Muscle layer of duodenum (tissue), 2 donors: ENCODE measurements at regions not wholly inside any gene's neighbourhood (a gene's known extent, or its start where the extent isn't known, plus 50 kb on each side); places are given as distances from the start of the nearest gene placed in this dataset.
"Not testable (repeated sequence)": the region's sequence is repeated elsewhere in the genome, so short reads cannot be mapped to it uniquely, and the experiment has no call there.

Experiments used
- H3K27ac ChIP-seq: one replicate; pipeline ENCODE4 v1.7.0; 2013; ENCODE audit warnings: mild to moderate bottlenecking, low read length
- H3K27me3 ChIP-seq: one replicate; pipeline ENCODE4 v1.7.0; 2013; ENCODE audit warnings: low read depth, mild to moderate bottlenecking, control low read depth, low read length
- H3K36me3 ChIP-seq, 2 donors: one replicate each; pipeline ENCODE4 v1.7.0; 2013; ENCODE audit warnings: low read length in 2 of 2, control low read depth in 1 of 2, mild to moderate bottlenecking in 1 of 2; ENCODE audit not compliant: insufficient read depth in 2 of 2, control insufficient read depth in 1 of 2
- H3K4me1 ChIP-seq, 2 donors: one replicate each; pipeline ENCODE4 v1.7.0; 2013; ENCODE audit warnings: low read length in 2 of 2, mild to moderate bottlenecking in 2 of 2, control low read depth in 1 of 2, moderate library complexity in 1 of 2; ENCODE audit not compliant: insufficient read depth in 2 of 2, control insufficient read depth in 1 of 2
- H3K4me3 ChIP-seq, 2 donors: one replicate each; pipeline ENCODE4 v1.7.0; 2013; ENCODE audit warnings: low read length in 2 of 2, low read depth in 1 of 2, mild to moderate bottlenecking in 1 of 2
- H3K9me3 ChIP-seq, 2 donors: one replicate each; pipeline ENCODE4 v1.7.0; 2013; ENCODE audit warnings: low read length in 2 of 2, control low read depth in 1 of 2, mild to moderate bottlenecking in 1 of 2; ENCODE audit not compliant: control insufficient read depth in 1 of 2
- donor health status: healthy.

GRCh38 chr20:29885282-29886185 lies 1371.9 kb upstream of the DEFB115 start:
- not testable (repeated sequence) for H3K4me1 ChIP-seq, H3K9me3 ChIP-seq, H3K27me3 ChIP-seq, H3K27ac ChIP-seq, H3K36me3 ChIP-seq, H3K4me3 ChIP-seq

- H3K4me3 ChIP-seq, H3K9me3 ChIP-seq, H3K4me1 ChIP-seq, H3K27ac ChIP-seq, H3K36me3 ChIP-seq, H3K27me3 ChIP-seq: not testable (repeated sequence)
Measured at GRCh38 chr20:29891555-29891954, 1365.9 kb upstream of the DEFB115 start.
